GM12873 (cell line): ENCODE measurements at regions not wholly inside any gene's neighbourhood (a gene's known extent, or its start where the extent isn't known, plus 50 kb on each side); places are given as distances from the start of the nearest gene placed in this dataset.
A peak's percentile ranks its signal among the peaks of the same experiment; 100 is the strongest.

ENCODE experiments used
- CTCF ChIP-seq: IDR thresholded peaks from 2 replicates; pipeline ENCODE4 v1.5.1; 2012; ENCODE audit warnings: low read depth, mild to moderate bottlenecking, moderate library complexity, low read length, control low read depth; ENCODE audit not compliant: insufficient read depth; ENCODE audit errors: missing control alignments

DNA sequence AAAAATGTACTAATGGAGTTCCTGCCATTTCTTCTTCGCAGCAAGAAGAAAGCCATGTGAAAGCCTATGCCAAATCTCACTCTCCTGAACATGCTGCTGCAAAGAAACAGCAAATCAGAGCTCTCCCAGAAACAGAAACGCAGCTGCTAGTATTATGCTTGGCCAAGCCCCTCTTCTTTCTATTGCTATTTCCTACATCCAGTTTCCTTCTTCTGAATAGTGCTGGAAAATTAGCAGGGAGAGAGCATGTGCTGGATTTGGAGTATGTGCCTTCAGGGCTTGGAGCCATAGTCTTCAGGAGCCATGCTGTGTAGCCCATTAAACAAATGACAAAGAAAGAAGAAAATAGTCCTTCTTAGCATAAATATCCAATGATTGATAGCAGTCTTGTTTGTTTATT, 852.0 kb upstream of the PHF14 start:
- TF ChIP-seq CTCF = no peak

DNA sequence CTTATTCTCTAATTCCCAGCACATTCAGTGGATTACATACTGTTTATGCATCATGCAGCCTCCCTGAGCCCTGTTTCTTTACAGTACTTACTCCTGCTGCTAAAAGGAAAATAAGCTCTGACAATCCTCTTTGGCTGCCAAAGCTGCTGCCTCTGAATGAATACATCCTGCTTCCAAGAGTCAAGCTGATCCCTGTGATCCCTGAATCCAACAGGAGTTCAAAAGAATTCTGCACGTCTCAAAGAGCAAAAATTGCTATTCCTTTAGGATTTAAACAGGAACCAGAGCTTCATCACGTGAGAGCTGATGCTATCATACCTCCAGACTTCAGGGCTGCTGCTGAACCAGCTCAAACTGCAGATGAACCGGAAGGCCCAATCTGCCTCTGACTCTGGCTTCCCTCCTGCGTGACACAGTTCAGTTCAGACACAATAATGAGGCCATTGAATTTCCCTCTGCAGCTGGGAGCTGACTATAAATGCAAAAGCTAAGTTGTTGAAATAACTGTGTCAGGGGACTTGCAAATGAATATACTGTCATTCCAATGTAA, 851.0 kb upstream of the PHF14 start:
- no peak for TF ChIP-seq CTCF

DNA sequence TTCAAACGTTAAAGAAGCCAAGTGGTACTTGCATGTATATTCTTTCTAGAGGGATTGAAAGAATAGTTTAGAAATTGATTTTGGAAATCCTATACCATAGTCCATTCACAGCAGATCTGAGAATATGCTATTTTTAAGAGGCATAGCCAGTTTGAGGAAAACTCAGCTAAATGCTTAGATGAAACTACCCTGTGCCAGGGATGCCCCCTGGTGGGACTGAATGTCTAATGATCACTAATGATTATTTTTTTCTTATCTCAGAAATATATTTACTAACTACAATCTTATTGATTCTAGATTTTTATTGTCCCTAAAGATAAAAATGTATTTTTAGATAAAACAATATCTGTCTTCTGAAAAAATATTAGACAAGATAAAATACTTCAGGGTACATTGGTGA, 844.9 kb upstream of the PHF14 start:
- TF ChIP-seq CTCF = peak; percentile 11

DNA sequence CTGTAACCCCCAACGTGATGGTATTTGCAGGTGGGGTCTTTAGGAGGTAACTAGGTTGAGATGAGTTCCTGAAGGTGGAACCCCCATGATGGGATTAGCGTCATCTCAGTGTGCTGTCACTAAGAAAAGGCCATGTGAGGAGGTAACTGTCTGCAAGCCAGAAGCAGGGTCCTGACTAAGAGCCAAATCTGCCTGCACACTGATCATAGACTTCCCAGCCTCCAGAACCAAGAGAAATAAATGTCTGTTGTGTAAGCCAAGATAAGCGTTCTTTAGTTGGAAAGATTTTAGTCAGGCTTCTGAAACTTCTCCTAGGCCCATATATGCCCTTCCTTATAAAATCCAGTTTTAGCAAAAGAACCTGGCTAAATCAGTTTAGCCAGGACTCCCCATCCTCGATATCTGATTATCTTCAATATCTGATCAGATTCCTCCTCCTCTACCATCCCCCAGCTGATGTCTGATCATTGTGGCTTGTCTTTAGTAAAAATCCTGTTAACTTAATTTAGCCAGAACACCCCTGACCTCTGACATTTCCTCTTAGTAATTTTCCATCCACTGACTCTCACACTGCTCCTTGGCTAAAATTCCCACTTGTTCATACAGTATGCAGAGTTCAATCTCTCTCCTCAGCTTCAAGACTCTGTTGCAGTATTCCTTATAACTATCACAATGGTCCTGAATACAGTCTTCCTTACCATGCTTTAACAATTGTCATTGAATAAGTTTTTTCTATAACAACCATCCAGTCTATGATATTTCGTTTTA, 835.4 kb upstream of the PHF14 start:
- TF ChIP-seq CTCF = no peak

DNA sequence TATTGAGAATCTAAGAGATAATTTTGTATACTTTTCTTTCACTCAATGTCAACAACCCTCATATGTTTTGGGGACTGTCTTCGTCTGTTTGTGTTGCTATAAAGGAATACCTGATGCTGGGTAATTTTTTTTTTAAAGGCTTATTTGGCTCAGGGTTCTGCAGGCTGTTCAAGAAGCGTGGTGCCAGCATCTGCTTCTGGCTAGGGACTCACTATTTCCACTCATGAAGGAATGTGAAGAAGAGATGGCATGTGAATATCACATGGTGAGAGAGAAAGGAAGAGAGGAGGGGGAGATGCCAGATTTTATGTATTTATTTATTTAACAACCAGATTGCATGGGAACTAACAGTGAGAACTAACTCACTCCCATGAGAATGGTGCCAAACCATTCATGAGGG, 827.4 kb upstream of the PHF14 start:
- TF ChIP-seq CTCF = no peak

DNA sequence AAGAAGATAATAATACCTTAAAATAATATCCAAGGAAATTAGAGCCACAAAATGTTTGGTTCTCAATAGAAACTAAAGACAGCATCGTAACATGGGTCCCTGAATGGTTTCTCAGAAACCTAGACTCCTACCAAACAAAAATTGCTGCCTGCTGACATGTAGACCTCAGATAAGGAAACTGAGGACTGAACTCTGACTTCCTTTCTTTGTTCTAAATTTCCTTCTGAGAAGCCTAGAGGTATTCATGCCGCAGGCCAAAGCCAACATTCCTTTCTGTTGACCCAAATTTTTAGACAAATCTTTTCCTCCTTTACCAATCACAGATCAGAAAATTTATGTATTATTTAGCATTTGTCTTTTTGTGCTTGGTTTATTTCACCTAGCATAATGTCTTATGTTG, 816.7 kb upstream of the PHF14 start:
- TF ChIP-seq CTCF = no peak

DNA sequence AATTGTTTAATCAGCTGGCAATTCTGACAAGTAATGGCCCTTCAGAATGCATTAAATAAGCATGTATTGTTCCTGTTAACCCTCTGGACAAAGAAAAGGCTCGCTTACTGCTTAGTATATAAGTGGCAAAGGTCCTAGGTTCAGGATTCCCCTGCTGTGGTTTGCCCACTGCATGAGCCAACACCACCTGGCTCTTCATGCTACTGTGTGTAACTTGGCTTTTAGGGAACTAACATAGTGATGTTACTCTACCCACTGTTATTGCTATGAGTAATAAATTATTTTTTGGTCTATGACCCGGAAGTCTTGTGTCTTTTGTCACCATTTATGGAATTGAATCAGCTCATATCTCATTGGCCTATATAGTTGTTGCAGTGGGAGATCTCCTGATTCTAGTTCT, 791.7 kb upstream of the PHF14 start:
- no peak for TF ChIP-seq CTCF
